ENCODE measurements at regions not wholly inside any gene's neighbourhood (a gene's known extent, or its start where the extent isn't known, plus 50 kb on each side); places are given as distances from the start of the nearest gene placed in this dataset.

- TF ChIP-seq EGR1 (IDR thresholded peaks at IDR 0.05; ENCODE audit: borderline replicate concordance, low read depth, low read length): no peak
- no peak for TF ChIP-seq MAFK (IDR thresholded peaks at IDR 0.05; ENCODE audit: low read depth, low read length)
- TF ChIP-seq POLR2A (IDR thresholded peaks at IDR 0.05; ENCODE audit: control extremely low read depth in 1 of 2, low read depth in 2 of 2, low read length in 2 of 2): no peak
- no peak for TF ChIP-seq SUZ12 (IDR thresholded peaks at IDR 0.05; ENCODE audit: low read length)
- TF ChIP-seq, protein P1, sequence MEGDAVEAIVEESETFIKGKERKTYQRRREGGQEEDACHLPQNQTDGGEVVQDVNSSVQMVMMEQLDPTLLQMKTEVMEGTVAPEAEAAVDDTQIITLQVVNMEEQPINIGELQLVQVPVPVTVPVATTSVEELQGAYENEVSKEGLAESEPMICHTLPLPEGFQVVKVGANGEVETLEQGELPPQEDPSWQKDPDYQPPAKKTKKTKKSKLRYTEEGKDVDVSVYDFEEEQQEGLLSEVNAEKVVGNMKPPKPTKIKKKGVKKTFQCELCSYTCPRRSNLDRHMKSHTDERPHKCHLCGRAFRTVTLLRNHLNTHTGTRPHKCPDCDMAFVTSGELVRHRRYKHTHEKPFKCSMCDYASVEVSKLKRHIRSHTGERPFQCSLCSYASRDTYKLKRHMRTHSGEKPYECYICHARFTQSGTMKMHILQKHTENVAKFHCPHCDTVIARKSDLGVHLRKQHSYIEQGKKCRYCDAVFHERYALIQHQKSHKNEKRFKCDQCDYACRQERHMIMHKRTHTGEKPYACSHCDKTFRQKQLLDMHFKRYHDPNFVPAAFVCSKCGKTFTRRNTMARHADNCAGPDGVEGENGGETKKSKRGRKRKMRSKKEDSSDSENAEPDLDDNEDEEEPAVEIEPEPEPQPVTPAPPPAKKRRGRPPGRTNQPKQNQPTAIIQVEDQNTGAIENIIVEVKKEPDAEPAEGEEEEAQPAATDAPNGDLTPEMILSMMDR (IDR thresholded peaks at IDR 0.05; ENCODE audit: control extremely low read depth in 1 of 3, insufficient read depth in 1 of 3, low read depth in 1 of 3, low read length in 3 of 3): no peak
- no peak for TF ChIP-seq HDAC2 (IDR thresholded peaks at IDR 0.05; ENCODE audit: borderline replicate concordance in 1 of 2, low read depth in 2 of 2, low read length in 2 of 2)
- TF ChIP-seq, protein P2, sequence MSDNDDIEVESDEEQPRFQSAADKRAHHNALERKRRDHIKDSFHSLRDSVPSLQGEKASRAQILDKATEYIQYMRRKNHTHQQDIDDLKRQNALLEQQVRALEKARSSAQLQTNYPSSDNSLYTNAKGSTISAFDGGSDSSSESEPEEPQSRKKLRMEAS (IDR thresholded peaks at IDR 0.05): no peak
- TF ChIP-seq CBX8 (IDR thresholded peaks at IDR 0.05; ENCODE audit: borderline replicate concordance, low read depth, low read length): no peak
Observed at GRCh38 chr20:19110881-19111460, 101.5 kb upstream of the SLC24A3 start (continued).

All from H1 (cell line).